GM19438 (cell line): ENCODE measurements at regions not wholly inside any gene's neighbourhood (a gene's known extent, or its start where the extent isn't known, plus 50 kb on each side); places are given as distances from the start of the nearest gene placed in this dataset.

Source experiments
- ATAC-seq: cut with Tn5 transposase; IDR thresholded peaks from one replicate; pipeline ENCODE4 v1.9.1; 2021; ENCODE audit warnings: low read depth; ENCODE audit not compliant: unreplicated experiment

DNA sequence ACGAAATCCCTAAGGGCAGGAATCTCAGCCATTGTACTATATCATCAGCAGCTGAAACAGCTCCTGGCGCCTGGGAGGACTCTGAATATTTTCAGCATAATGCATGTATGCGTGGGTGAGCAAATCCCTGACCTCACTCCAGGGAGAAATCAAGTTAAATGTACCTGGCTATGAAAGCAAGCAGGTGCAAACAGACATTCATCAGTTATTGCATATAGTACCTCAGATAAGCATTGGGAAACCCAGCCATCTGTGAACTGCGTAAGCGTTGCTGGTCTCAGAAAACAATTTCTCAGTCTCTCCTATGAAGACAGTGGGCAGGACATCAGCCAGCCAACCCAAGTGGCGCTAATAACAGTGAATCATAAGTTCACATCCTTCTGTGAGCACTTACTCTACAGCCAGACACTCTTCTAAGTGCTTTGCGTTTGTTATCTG lies 622.6 kb downstream of the EPM2A start:
- no peak for ATAC-seq

DNA sequence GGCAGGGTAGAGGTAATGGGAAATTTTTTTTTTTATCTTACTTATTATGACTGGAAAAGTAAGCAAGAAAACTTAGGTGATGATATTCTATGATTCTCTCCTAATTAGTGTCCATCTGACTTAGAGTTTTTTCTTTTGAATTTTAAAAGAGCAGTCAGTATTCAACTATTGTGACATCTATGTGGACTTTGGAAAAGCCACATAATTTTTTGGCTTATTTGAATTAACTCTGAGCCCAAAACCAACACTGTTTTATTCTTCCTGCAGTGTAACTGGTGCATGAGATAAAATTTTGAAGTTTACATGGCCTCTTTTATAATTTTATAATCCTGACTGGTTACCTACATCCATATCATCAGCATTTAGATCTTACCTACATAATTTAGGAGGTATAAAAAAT lies 619.7 kb downstream of the EPM2A start:
- ATAC-seq, result no peak

- ATAC-seq, result no peak
These were observed 618.6 kb downstream of the EPM2A start for GRCh38 chr6:145116591-145117178.

GRCh38 chr6:145118224-145118623 lies 617.1 kb downstream of the EPM2A start:
- ATAC-seq, result no peak

DNA sequence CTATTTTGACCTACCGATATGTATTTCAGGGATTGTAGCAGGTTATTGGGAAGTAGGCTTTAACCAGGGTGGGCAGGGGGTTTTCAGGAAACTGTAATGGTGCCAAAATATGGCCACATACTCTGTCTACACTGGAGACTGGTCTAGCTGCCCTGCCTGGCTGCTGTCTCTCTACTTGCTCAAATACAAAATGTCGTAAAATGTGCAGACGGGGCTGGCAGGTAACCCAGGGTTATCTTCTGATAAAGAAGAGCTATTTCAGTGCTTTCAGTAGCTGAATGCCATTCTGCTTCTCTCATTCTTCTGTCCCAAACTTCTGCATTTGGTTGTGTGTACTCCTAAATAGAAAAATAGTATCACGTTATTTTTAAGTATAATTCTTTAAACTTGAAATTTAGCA lies 616.2 kb downstream of the EPM2A start:
- ATAC-seq, result no peak

- no peak for ATAC-seq
These were observed 602.6 kb downstream of the EPM2A start for GRCh38 chr6:145132709-145133108.

DNA sequence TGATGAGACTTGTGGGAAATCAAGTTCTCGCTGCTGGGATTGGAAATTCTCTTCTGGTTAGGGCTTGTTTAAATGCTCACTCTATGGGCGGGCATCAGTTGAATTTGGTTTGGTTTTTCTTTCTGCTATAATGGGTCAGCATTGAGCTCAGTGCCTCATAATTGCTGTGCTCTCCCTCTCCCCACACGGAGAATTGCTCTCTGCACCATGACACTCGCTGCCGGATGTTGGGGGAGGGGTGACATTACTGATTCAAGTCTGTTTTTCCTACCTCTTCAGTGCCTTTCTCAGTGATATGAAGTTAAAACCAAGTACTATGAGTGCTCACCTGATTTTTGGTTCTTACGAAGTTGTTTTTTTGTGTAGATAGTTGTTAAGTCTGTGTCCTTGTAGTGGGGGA lies 599.6 kb downstream of the EPM2A start:
- ATAC-seq, result no peak

GRCh38 chr6:145137425-145137824 lies 597.9 kb downstream of the EPM2A start:
- no peak for ATAC-seq

DNA sequence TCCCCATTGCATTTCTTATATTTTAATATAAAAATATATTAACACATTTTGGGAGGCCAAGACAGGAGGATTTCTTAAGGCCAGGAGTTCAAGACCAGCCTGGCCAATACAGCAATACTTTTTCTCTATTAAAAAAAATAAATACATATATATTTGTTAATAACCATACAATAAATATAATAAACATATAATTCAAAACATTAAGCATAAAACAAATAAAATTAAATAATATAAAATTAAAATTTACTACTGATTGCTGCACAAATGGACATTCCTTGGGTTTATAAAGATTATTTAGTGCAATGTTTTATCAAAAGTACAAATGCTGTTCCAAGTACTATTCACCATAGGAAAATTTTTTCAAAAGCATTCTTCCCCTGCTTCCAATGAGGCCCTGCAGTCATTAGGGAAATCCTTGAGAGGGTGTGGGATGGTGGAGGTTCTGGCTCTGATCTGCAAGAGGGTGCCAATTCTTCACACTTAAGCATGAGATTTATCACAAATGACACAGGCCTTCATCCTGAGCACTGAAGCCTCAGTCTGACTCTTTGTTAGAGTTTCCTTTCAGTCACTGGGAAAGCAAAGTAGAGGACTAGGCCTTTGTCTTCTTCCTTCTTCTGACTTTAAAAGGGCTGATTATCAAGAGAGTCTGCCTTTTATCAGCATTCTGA lies 596.7 kb downstream of the EPM2A start:
- ATAC-seq, result no peak

GRCh38 chr6:145139140-145139850 lies 596.0 kb downstream of the EPM2A start:
- no peak for ATAC-seq

DNA sequence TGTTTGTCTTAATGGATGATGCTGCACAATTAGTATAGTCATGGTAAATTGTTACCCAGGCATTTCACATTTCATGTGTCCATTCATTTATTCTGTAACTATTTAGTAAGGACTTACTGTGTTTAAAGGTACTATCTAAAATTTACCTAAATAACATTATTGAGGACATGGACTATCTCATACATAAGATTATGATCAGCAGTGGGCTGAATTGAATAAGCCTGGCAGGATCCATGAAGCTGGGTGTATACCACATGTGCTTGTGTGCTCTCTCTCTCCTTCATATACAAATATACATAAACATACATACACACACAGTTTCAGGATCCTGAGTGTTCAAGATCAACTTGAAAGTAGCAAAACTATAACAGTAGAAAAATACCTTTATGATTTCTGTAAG lies 595.4 kb downstream of the EPM2A start:
- ATAC-seq, result no peak

GRCh38 chr6:145141572-145141971 lies 593.7 kb downstream of the EPM2A start:
- no peak for ATAC-seq

- no peak for ATAC-seq
These were observed 592.4 kb downstream of the EPM2A start for GRCh38 chr6:145142958-145143357.

DNA sequence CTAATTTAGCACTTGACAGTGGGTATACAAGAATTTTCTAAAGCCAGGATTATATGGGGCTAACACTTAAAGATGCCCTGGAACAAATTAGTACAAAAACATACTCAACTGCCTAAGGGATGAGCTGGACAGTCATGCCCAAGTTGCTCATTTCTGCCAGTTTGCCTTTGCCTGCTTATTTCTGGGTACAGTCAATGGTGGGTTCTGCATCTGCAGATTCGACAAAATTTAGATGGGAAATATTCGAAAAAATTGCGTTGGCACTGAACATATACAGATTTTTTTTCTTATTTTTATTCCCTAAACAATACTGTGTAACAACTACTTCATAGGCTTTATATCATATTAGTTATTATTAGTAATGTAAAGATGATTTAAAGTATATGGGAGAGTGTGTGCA lies 591.9 kb downstream of the EPM2A start:
- ATAC-seq, result no peak

DNA sequence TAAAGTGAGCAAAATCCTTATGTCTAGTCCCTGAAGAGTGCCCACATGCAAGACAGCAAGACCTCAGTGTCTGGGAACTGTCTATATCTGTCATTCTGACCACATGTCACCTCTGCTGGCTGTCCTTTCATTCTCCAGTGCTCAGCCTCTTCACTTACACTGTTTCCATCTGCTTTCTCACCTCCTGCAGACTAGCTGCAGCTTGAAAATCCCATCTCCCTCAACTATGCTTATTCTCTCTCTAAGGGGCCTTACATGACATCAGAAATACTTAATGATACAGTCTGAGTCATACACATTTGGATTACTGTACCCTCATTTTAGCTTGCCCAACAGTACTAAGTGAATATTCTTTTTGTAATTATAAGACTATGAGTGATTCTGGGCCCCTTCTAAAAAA lies 587.8 kb downstream of the EPM2A start:
- ATAC-seq, result no peak

GRCh38 chr6:145147981-145148749 lies 587.2 kb downstream of the EPM2A start:
- no peak for ATAC-seq

- no peak for ATAC-seq
These were observed 586.5 kb downstream of the EPM2A start for GRCh38 chr6:145148776-145149175.

DNA sequence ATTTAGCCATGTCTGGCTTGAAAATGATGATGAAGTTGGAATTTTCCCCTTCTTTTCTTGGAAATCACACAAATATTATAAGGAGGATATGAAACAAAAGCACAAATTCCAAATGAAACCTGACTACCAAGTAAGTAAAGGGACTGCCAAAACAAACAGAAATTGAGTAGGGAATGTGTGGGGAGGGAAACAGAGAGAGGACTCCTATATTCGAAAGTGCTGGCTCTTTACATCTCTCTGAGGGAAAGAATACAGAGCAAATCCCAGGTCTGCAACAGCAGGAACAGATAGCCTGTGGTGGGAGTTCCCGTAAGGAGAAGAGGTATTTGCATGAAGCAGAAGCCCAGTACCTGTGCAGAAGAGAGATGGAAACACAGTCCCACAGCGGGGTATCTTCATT lies 583.7 kb downstream of the EPM2A start:
- no peak for ATAC-seq

GRCh38 chr6:145153495-145153894 lies 581.8 kb downstream of the EPM2A start:
- ATAC-seq, result no peak

- no peak for ATAC-seq
These were observed 579.9 kb downstream of the EPM2A start for GRCh38 chr6:145155411-145155810.
